Stomach (tissue), 8 donors: ENCODE measurements at regions not wholly inside any gene's neighbourhood (a gene's known extent, or its start where the extent isn't known, plus 50 kb on each side); places are given as distances from the start of the nearest gene placed in this dataset.
A peak's percentile ranks its signal among the peaks of the same experiment; 100 is the strongest.

Source experiments
- DNase-seq, 2 donors: peaks; one replicate each; pipeline versions ENCODE4 v3.0.0 to v3.0.0-alpha.2; 2013 to 2019
- H3K27ac ChIP-seq, 5 donors: fragments of 200-600 bp in 4 of 5; sonication (generic) in 4 of 5; one replicate each; pipeline ENCODE4 v1.5.1; 2013 to 2019; ENCODE audit warnings: mild to moderate bottlenecking in 1 of 5, moderate library complexity in 1 of 5
- H3K27me3 ChIP-seq, 3 donors: fragments of 200-600 bp; sonication (generic); one replicate each; pipeline ENCODE4 v1.5.1; 2017 to 2019; ENCODE audit warnings: mixed run types in 1 of 3
- H3K36me3 ChIP-seq, 4 donors: fragments of 200-600 bp; sonication (generic); 1 replicate in 3 of 4; 2 replicates in 1 of 4; pipeline ENCODE4 v1.5.1; 2016 to 2019
- H3K4me1 ChIP-seq, 4 donors: fragments of 200-600 bp; sonication (generic); one replicate each; pipeline ENCODE4 v1.5.1; 2016 to 2019
- H3K4me3 ChIP-seq, 4 donors: fragments of 200-600 bp; sonication (generic) in 3 of 4; one replicate each; pipeline ENCODE4 v1.5.1; 2016 to 2019; ENCODE audit warnings: mild to moderate bottlenecking in 1 of 4
- H3K9me3 ChIP-seq, 4 donors: fragments of 200-600 bp; sonication (generic); one replicate each; pipeline ENCODE4 v1.5.1; 2016 to 2019
- CTCF ChIP-seq, 7 experiments: fragments of 450-650 bp in 4 of 7; fragments of 200-600 bp in 3 of 7; sonication (generic) in 3 of 7; IDR thresholded peaks; one replicate each; pipeline ENCODE4 v1.5.1; 2016 to 2019; ENCODE audit warnings: antibody characterized with exemption in 7 of 7, control low read depth in 2 of 7, mild to moderate bottlenecking in 1 of 7
- EP300 ChIP-seq: sonication (generic); formaldehyde crosslinking; IDR thresholded peaks from one replicate; pipeline ENCODE4 v1.6.1; 2017; ENCODE audit warnings: antibody characterized with exemption
- POLR2A ChIP-seq, 4 donors: fragments of 450-650 bp; IDR thresholded peaks; one replicate each; pipeline ENCODE4 v1.6.1; 2016; ENCODE audit warnings: antibody characterized with exemption in 4 of 4, control low read depth in 2 of 4, mild to moderate bottlenecking in 1 of 4, moderate library complexity in 1 of 4
- POLR2AphosphoS5 ChIP-seq, 3 donors: sonication (generic); formaldehyde crosslinking; IDR thresholded peaks; one replicate each; pipeline ENCODE4 v1.6.1; 2016; ENCODE audit warnings: antibody characterized with exemption in 3 of 3
- WGBS, 5 donors: extraction: QIAGEN DNeasy Blood & Tissue Kit in 3 of 5; methylation state at CpG; one replicate each; pipeline versions ENCODE4 v1.1.5 to v1.1.7; 2013 to 2018; 5-methylcytosine and 5-hydroxymethylcytosine counted together
- intact Hi-C: fragments of 100-400 bp; cut with DNase I; formaldehyde crosslinking; loops from one replicate; pipeline ENCODE4 v1.15.1; 2023; ENCODE audit warnings: low total_unique reads
- donor health status: healthy with polysubstance abuse.
- donor health status: Bipolar disorder and iron deficiency.
- donor health status: healthy.

DNA sequence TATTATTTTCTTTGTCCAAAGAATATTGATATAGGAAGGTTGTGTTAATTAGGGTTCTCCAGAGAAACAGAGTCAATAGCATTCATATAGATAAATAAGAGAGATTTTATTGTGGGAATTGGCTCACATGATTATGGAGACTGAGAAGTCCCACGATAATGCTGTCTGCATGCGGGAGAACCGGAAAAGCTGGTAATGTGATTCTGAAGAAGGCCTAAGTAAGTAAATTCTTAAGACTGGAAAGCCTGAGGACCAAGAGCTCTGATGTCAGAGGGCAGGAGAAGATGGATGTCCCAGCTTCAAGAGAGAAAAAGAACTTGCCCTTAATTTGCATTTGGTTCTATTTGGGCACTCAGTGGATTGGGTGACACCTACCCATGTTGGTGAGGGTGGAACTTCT is 307.4 kb upstream of the C9orf72 start:
- TF ChIP-seq POLR2AphosphoS5 (IDR thresholded peaks at IDR 0.05) (no peak), EP300 (no peak), POLR2A (IDR thresholded peaks at IDR 0.05) (no peak), CTCF (IDR thresholded peaks at IDR 0.05) (no peak)
- Histone ChIP-seq H3K9me3 (no peaks in the 10 kb centered on the region), H3K4me1 (no peaks in the 10 kb centered on the region), H3K27me3 (no peaks in the 10 kb centered on the region), H3K27ac (no peak overlapping the region), H3K4me3 (no peak overlapping the region), H3K36me3 (no peaks in the 10 kb centered on the region)
- intact Hi-C loops: no loop called here
- DNase-seq: no peak
- WGBS, 5 donors: 50 to 72% (median 63%) methylated on average over 3 of the region's 3 CpGs

DNA sequence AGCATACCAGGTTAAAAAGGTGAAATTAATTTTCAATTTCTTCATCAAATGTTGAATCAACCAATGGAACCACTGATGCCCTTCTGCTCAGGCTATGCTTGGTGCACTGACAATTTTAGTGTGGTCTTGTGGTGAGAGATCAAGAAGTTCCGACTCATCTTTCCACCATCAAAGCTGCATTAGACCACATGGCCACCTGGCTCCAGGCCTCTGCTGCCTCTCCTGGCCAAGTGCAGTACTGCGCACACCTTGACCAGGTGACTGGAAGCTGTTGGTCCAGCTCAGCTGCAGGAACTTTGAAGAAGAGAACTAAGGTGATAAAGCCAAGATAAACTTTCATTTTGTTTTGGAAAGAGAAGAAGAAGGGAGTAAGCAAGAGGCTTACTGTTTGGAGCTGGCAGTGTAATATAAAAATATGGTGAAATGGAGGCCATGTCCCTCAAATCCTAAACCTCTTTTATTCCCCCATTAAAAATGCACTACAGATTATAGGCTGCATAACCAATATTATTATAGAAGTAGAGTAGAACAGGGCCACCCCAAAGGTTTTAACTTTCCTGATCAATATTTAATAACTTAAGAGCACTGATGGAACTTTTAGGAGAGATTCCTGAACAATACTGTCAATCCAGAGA is 315.5 kb upstream of the C9orf72 start:
- Histone ChIP-seq H3K4me3 (no peak overlapping the region), H3K27ac (no peak overlapping the region), H3K36me3 (no peaks in the 10 kb centered on the region), H3K27me3 (no peaks in the 10 kb centered on the region), H3K9me3 (no peaks in the 10 kb centered on the region), H3K4me1 (no peaks in the 10 kb centered on the region)
- WGBS, 5 donors: 74 to 93% (median 82%) methylated on average over 2 of the region's 2 CpGs
- TF ChIP-seq POLR2AphosphoS5 (IDR thresholded peaks at IDR 0.05) (no peak), CTCF (IDR thresholded peaks at IDR 0.05) (peak in 5 of 7 experiments; percentile 11 to 41 (median 23))
- intact Hi-C loops: no loop called here
- DNase-seq: peak; percentile 25 to 27

DNA sequence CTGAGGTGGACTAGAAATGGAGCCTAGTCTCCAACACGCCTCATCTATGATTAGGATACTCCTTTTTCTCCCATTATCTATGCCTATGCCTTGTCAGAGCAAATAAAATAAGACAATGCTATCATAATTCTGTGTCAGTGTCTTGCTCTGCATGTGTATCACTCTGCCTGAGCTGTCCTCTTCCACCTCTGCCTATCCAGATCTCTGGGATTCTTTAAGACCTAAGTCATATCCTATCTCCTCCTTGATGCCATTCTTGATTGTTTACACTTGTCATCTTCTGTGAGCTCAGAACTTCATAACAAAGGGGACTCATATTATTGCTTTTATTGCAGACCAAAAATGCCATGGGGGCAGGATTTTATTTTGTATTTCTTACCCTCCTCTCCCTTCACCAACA is 351.2 kb upstream of the C9orf72 start:
- Histone ChIP-seq H3K4me3 (no peak overlapping the region), H3K36me3 (no peaks in the 10 kb centered on the region)

GRCh38 chr9:27925815-27926214 is 352.5 kb upstream of the C9orf72 start:
- intact Hi-C loops: no loop called here
- H3K27ac ChIP-seq: no peak overlapping the region
- H3K36me3 ChIP-seq: no peaks in the 10 kb centered on the region
- H3K27me3 ChIP-seq: no peaks in the 10 kb centered on the region
- TF ChIP-seq POLR2A (IDR thresholded peaks at IDR 0.05) (no peak), POLR2AphosphoS5 (IDR thresholded peaks at IDR 0.05) (no peak), EP300 (no peak), CTCF (IDR thresholded peaks at IDR 0.05) (no peak)
- no peaks in the 10 kb centered on the region for H3K4me1 ChIP-seq
- WGBS, 5 donors: 26 to 44% (median 39%) methylated on average over 4 of the region's 4 CpGs
- no peak overlapping the region for H3K4me3 ChIP-seq
- no peaks in the 10 kb centered on the region for H3K9me3 ChIP-seq
- peak in 1 of 2 donors; percentile 28 for DNase-seq

More for the DNA sequence above, 351.2 kb upstream of the C9orf72 start:
- TF ChIP-seq EP300: no peak
- Histone ChIP-seq H3K4me1 (no peaks in the 10 kb centered on the region), H3K27ac (no peak overlapping the region), H3K27me3 (no peaks in the 10 kb centered on the region), H3K9me3 (no peaks in the 10 kb centered on the region)
- no peak for DNase-seq
- WGBS, 5 donors: 75 to 97% (median 84%) methylated on average over 1 of the region's 1 CpG
- intact Hi-C loops: no loop called here

- Histone ChIP-seq H3K27me3 (no peaks in the 10 kb centered on the region), H3K9me3 (no peaks in the 10 kb centered on the region), H3K4me3 (no peak overlapping the region), H3K27ac (no peak overlapping the region), H3K36me3 (no peaks in the 10 kb centered on the region), H3K4me1 (no peaks in the 10 kb centered on the region)
- TF ChIP-seq EP300 (no peak), POLR2A (IDR thresholded peaks at IDR 0.05) (no peak), POLR2AphosphoS5 (IDR thresholded peaks at IDR 0.05) (no peak), CTCF (IDR thresholded peaks at IDR 0.05) (no peak)
- no peak for DNase-seq
- 33 to 55% (median 44%) methylated on average over 2 of the region's 2 CpGs for WGBS, 5 donors
- intact Hi-C loops: no loop called here
Observed at GRCh38 chr9:27929841-27930240, 356.6 kb upstream of the C9orf72 start.
